22Rv1 (cell line): ENCODE measurements at regions not wholly inside any gene's neighbourhood (a gene's known extent, or its start where the extent isn't known, plus 50 kb on each side); places are given as distances from the start of the nearest gene placed in this dataset.

Experiments used
- ZFX ChIP-seq: fragments of 450-650 bp; IDR thresholded peaks from 2 replicates; pipeline ENCODE4 v1.6.1; 2017; ENCODE audit warnings: antibody characterized with exemption, borderline replicate concordance
- TF ChIP-seq, protein P1 (sequence below): fragments of 450-650 bp; IDR thresholded peaks from 2 replicates; pipeline ENCODE4 v1.5.1; 2017; ENCODE audit warnings: mild to moderate bottlenecking

DNA sequence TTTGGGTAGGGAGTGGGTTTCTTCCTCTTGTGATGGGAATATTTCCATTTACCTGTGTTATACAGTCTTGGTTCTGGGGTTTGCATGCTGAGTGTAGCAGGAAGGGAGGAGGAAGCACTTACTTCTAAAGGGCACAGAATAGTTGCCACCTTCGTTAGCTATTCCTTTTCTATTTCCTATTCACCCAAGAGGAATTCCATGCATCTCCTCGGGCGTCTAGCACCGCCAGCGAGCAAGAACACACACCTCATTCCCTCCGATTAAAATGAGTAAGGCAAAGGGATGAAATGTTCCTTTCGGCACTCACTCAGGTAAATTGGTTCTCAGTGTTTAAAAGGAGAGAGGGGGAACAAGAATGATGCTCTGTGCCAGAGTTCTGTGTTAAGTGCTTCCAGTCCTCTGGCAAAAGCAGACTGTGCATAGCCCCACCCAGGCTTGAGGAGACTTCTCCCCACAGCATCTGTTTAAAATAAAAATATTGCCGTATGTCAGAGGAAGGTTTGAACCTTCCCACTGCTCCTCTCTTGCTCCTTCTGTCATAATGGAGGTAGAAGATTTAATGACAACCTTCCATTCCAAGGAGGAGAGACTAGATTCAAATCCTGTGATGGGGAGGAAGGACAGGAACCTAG lies 351.4 kb downstream of the PTTG2 start:
- TF ChIP-seq, protein P1, sequence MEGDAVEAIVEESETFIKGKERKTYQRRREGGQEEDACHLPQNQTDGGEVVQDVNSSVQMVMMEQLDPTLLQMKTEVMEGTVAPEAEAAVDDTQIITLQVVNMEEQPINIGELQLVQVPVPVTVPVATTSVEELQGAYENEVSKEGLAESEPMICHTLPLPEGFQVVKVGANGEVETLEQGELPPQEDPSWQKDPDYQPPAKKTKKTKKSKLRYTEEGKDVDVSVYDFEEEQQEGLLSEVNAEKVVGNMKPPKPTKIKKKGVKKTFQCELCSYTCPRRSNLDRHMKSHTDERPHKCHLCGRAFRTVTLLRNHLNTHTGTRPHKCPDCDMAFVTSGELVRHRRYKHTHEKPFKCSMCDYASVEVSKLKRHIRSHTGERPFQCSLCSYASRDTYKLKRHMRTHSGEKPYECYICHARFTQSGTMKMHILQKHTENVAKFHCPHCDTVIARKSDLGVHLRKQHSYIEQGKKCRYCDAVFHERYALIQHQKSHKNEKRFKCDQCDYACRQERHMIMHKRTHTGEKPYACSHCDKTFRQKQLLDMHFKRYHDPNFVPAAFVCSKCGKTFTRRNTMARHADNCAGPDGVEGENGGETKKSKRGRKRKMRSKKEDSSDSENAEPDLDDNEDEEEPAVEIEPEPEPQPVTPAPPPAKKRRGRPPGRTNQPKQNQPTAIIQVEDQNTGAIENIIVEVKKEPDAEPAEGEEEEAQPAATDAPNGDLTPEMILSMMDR = no peak
- no peak for TF ChIP-seq ZFX
